H1 (cell line): ENCODE measurements at regions not wholly inside any gene's neighbourhood (a gene's known extent, or its start where the extent isn't known, plus 50 kb on each side); places are given as distances from the start of the nearest gene placed in this dataset.

Experiments used
- CTCF ChIA-PET: fragments of 300-600 bp; sonication (Branson Sonifier 250); formaldehyde crosslinking; loops from one replicate; lab custom pipeline; 2021; ENCODE audit not compliant: partially characterized antibody; lab: Charles Lee
- POLR2A ChIA-PET: fragments of 300-600 bp; sonication (Branson Sonifier 250); formaldehyde crosslinking; loops from one replicate; lab custom pipeline; 2021; ENCODE audit warnings: inconsistent platforms; ENCODE audit not compliant: partially characterized antibody; lab: Charles Lee
- DNase-seq, 2 experiments: peaks; one replicate each; pipeline versions ENCODE4 v3.0.0 to v3.0.0-alpha.2; 2010 to 2022; ENCODE audit warnings: low spot score in 2 of 2, low read depth in 1 of 2, mixed read lengths in 1 of 2
- FAIRE-seq: peaks from 2 replicates; lab custom pipeline; 2011; peaks lifted over from hg19 to GRCh38; lab: Jason Lieb, UNC
- H2AFZ ChIP-seq: 2 replicates; pipeline ENCODE4 v1.8.1; 2012; ENCODE audit warnings: low read length, inconsistent platforms
- H2AK5ac ChIP-seq: 2 replicates; pipeline ENCODE4 v1.6.1; 2013; ENCODE audit warnings: low read depth, low read length
- H2BK120ac ChIP-seq: replicated peaks from 2 replicates; pipeline ENCODE3; 2013; ENCODE audit warnings: low read depth, low read length, inconsistent platforms
- H2BK12ac ChIP-seq: 2 replicates; pipeline ENCODE4 v1.6.1; 2013; ENCODE audit warnings: low read depth, low read length
- H2BK15ac ChIP-seq: 2 replicates; pipeline ENCODE4 v1.6.1; 2013; ENCODE audit warnings: low read length
- H2BK20ac ChIP-seq: 2 replicates; pipeline ENCODE4 v1.6.1; 2013; ENCODE audit warnings: low read length
- H2BK5ac ChIP-seq: 2 replicates; pipeline ENCODE4 v1.6.1; 2013; ENCODE audit warnings: low read depth, low read length
- H3K14ac ChIP-seq: 2 replicates; pipeline ENCODE4 v1.6.1; 2013; ENCODE audit warnings: inconsistent platforms; ENCODE audit not compliant: insufficient read length
- H3K18ac ChIP-seq: 2 replicates; pipeline ENCODE4 v1.6.1; 2013; ENCODE audit warnings: low read length; ENCODE audit errors: extremely low read depth
- H3K23ac ChIP-seq: 2 replicates; pipeline ENCODE4 v1.6.1; 2013; ENCODE audit warnings: inconsistent platforms; ENCODE audit not compliant: insufficient read length
- H3K23me2 ChIP-seq: 2 replicates; pipeline ENCODE4 v1.6.1; 2013; ENCODE audit warnings: low read depth, low read length
- H3K27ac ChIP-seq: 2 replicates; pipeline ENCODE4 v1.6.1; 2011; ENCODE audit warnings: low read depth, low read length, inconsistent platforms
- H3K27me3 ChIP-seq, 4 experiments: replicated peaks in 1 of 4; 1 replicate in 1 of 4; 2 replicates in 3 of 4; pipeline versions ENCODE4 v1.6.1 to v1.8.1; 2011 to 2013; ENCODE audit warnings: low read length in 3 of 4, mild to moderate bottlenecking in 3 of 4, inconsistent platforms in 2 of 4, mixed read lengths in 2 of 4, moderate library complexity in 1 of 4; ENCODE audit not compliant: control insufficient read depth in 3 of 4, insufficient read depth in 3 of 4; ENCODE audit errors: extremely low read depth in 1 of 4
- H3K36me3 ChIP-seq, 4 experiments: 2 replicates each; pipeline versions ENCODE4 v1.6.1 to v1.8.1; 2011 to 2013; ENCODE audit warnings: mild to moderate bottlenecking in 4 of 4, low read length in 3 of 4, moderate library complexity in 2 of 4, control low read depth in 1 of 4, inconsistent platforms in 1 of 4; ENCODE audit not compliant: insufficient read depth in 4 of 4, control insufficient read depth in 2 of 4
- H3K4ac ChIP-seq: replicated peaks from 2 replicates; pipeline ENCODE3; 2013; ENCODE audit warnings: low read length, low read depth, mixed read lengths, inconsistent platforms; ENCODE audit not compliant: insufficient read length
- H3K4me1 ChIP-seq, 4 experiments: replicated peaks in 1 of 4; 1 replicate in 1 of 4; 2 replicates in 3 of 4; pipeline versions ENCODE4 v1.6.1 to v1.8.1; 2011 to 2013; ENCODE audit warnings: low read length in 3 of 4, inconsistent platforms in 2 of 4, mixed read lengths in 1 of 4; ENCODE audit not compliant: insufficient read depth in 4 of 4, control insufficient read depth in 3 of 4
- H3K4me2 ChIP-seq, 2 experiments: 2 replicates each; pipeline versions ENCODE4 v1.6.1 to v1.8.1; 2011 to 2013; ENCODE audit warnings: low read depth in 2 of 2, low read length in 2 of 2, control low read depth in 1 of 2, inconsistent platforms in 1 of 2, mild to moderate bottlenecking in 1 of 2; ENCODE audit not compliant: insufficient read depth in 1 of 2
- H3K4me3 ChIP-seq, 4 experiments: fragments of 200-600, 300-600 bp in 1 of 4; sonication (generic), shearing (Covaris generic), sonication (Bioruptor Twin) in 1 of 4; 2 replicates each; pipeline versions ENCODE4 v1.5.1 to v1.8.1; 2011 to 2016; ENCODE audit warnings: low read length in 4 of 4, low read depth in 3 of 4, control low read depth in 2 of 4, inconsistent platforms in 2 of 4, mild to moderate bottlenecking in 2 of 4, mixed read lengths in 1 of 4, moderate library complexity in 1 of 4; ENCODE audit not compliant: insufficient read depth in 2 of 4; ENCODE audit errors: extremely low read depth in 1 of 4
- H3K56ac ChIP-seq: replicated peaks from 2 replicates; pipeline ENCODE3; 2013; ENCODE audit warnings: low read depth, mild to moderate bottlenecking, mixed read lengths, low read length, inconsistent platforms; ENCODE audit not compliant: insufficient read length
- H3K79me1 ChIP-seq: 2 replicates; pipeline ENCODE4 v1.6.1; 2013; ENCODE audit warnings: low read depth, low read length, control low read depth
- H3K79me2 ChIP-seq, 2 experiments: 2 replicates each; pipeline versions ENCODE4 v1.6.1 to v1.8.1; 2012 to 2013; ENCODE audit warnings: low read length in 2 of 2, mild to moderate bottlenecking in 2 of 2, inconsistent platforms in 1 of 2; ENCODE audit not compliant: insufficient read depth in 2 of 2, control insufficient read depth in 1 of 2
- H3K9ac ChIP-seq, 4 experiments: replicated peaks in 1 of 4; 1 replicate in 1 of 4; 2 replicates in 3 of 4; pipeline versions ENCODE4 v1.6.1 to v1.8.1; 2011 to 2013; ENCODE audit warnings: low read depth in 3 of 4, low read length in 3 of 4, control low read depth in 2 of 4, mild to moderate bottlenecking in 2 of 4, moderate library complexity in 2 of 4, inconsistent platforms in 1 of 4; ENCODE audit errors: extremely low read depth in 1 of 4
- H3K9me3 ChIP-seq, 2 experiments: 2 replicates each; pipeline versions ENCODE4 v1.6.1 to v1.8.1; 2012 to 2013; ENCODE audit warnings: mild to moderate bottlenecking in 2 of 2, moderate library complexity in 2 of 2, control low read depth in 1 of 2, inconsistent platforms in 1 of 2, low read depth in 1 of 2, low read length in 1 of 2, mixed read lengths in 1 of 2; ENCODE audit not compliant: insufficient read depth in 2 of 2
- H4K20me1 ChIP-seq, 2 experiments: replicated peaks in 1 of 2; 2 replicates each; pipeline versions ENCODE3 to v1.8.1; 2011 to 2013; ENCODE audit warnings: inconsistent platforms in 2 of 2, low read length in 2 of 2, mild to moderate bottlenecking in 1 of 2; ENCODE audit not compliant: insufficient read depth in 2 of 2, control insufficient read depth in 1 of 2
- H4K5ac ChIP-seq: 2 replicates; pipeline ENCODE4 v1.6.1; 2013; ENCODE audit warnings: low read length, low read depth, mixed read lengths, inconsistent platforms; ENCODE audit not compliant: insufficient read length
- H4K8ac ChIP-seq: 2 replicates; pipeline ENCODE4 v1.8.0; 2013; ENCODE audit warnings: mild to moderate bottlenecking, moderate library complexity, low read length, inconsistent platforms; ENCODE audit not compliant: insufficient read depth; ENCODE audit errors: extremely low read depth
- H4K91ac ChIP-seq: replicated peaks from 2 replicates; pipeline ENCODE3; 2013; ENCODE audit warnings: low read length, mixed read lengths, inconsistent platforms; ENCODE audit not compliant: insufficient read length
- ATF2 ChIP-seq: IDR thresholded peaks from 2 replicates; pipeline ENCODE4 v1.6.1; 2012; ENCODE audit warnings: low read length, inconsistent platforms
- CBX5 ChIP-seq: fragments of 300-800, 300-1000 bp; sonication (generic); IDR thresholded peaks from 2 replicates; pipeline ENCODE4 v1.7.1; 2016; ENCODE audit warnings: antibody characterized with exemption, low read length, low read depth
- E2F6 ChIP-seq: IDR thresholded peaks from 2 replicates; pipeline ENCODE4 v1.6.1; 2012; ENCODE audit warnings: inconsistent platforms
- WGBS, 2 experiments: shearing (Covaris generic) in 1 of 2; methylation state at CpG; one replicate each; pipeline versions ENCODE4 v1.1.6 to v1.1.7; 2013 to 2015; ENCODE audit warnings: low lambda C conversion rate in 2 of 2, mixed read lengths in 2 of 2, inconsistent platforms in 1 of 2, low coverage in 1 of 2, missing lambda C conversion rate in 1 of 2; ENCODE audit not compliant: insufficient replicate concordance in 2 of 2, insufficient coverage in 1 of 2, insufficient read length in 1 of 2; ENCODE audit errors: extremely low coverage in 1 of 2, missing lambda C conversion rate in 1 of 2; 5-methylcytosine and 5-hydroxymethylcytosine counted together

GRCh38 chr2:239668651-239669050 is 267.8 kb upstream of the HDAC4 start:
- Histone ChIP-seq H3K4me2 (no peak overlapping the region), H2BK20ac (no peak overlapping the region), H2AFZ (no peak overlapping the region), H3K23me2 (no peaks in the 10 kb centered on the region; the same call in 1 of the 2 replicates), H4K8ac (no peak overlapping the region), H3K4ac (no peak overlapping the region), H2BK5ac (no peak overlapping the region), H3K14ac (no peak overlapping the region), H3K79me2 (no peaks in the 10 kb centered on the region), H3K9me3 (no peaks in the 10 kb centered on the region; a peak in 1 of 4 replicates), H4K20me1 (no peaks in the 10 kb centered on the region), H3K18ac (no peak overlapping the region), H3K27me3 (no peaks in the 10 kb centered on the region), H2BK15ac (no peak overlapping the region), H3K4me3 (no peak overlapping the region), H3K36me3 (no peaks in the 10 kb centered on the region), H4K5ac (no peak overlapping the region), H2BK12ac (no peak overlapping the region), H3K27ac (no peak overlapping the region), H3K4me1 (no peaks in the 10 kb centered on the region), H4K91ac (no peak overlapping the region), H2AK5ac (no peak overlapping the region), H3K23ac (no peak overlapping the region), H3K9ac (no peak overlapping the region), H3K79me1 (no peaks in the 10 kb centered on the region), H3K56ac (no peak overlapping the region), H2BK120ac (no peak overlapping the region)
- FAIRE-seq (no peak), DNase-seq (no peak)
- 91% methylated on average over 3 of the region's 3 CpGs; no CpG with 5 or more reads in 1 of the 2 experiments for WGBS, 2 experiments
- ChIA-PET CTCF (no interaction called here), POLR2A (no interaction called here)
- TF ChIP-seq CBX5 (no peak), ATF2 (no peak), E2F6 (no peak)
